WTC11 (cell line): ENCODE measurements at regions not wholly inside any gene's neighbourhood (a gene's known extent, or its start where the extent isn't known, plus 50 kb on each side); places are given as distances from the start of the nearest gene placed in this dataset.

Source experiments
- ATF1 ChIP-seq: sonication (generic); formaldehyde crosslinking; IDR thresholded peaks from 2 replicates; pipeline ENCODE4 v1.8.1; 2023; ENCODE audit warnings: mild to moderate bottlenecking, moderate library complexity, missing genetic modification reagents
- CREM ChIP-seq: sonication (generic); formaldehyde crosslinking; IDR thresholded peaks from 2 replicates; pipeline ENCODE4 v1.8.1; 2022; ENCODE audit warnings: mild to moderate bottlenecking, missing genetic modification reagents, moderate library complexity
- ELF4 ChIP-seq: sonication (generic); formaldehyde crosslinking; IDR thresholded peaks from 2 replicates; pipeline ENCODE4 v1.8.1; 2022; ENCODE audit warnings: low read depth, mild to moderate bottlenecking, moderate library complexity, missing genetic modification reagents
- FOXJ3 ChIP-seq: sonication (generic); formaldehyde crosslinking; IDR thresholded peaks from 2 replicates; pipeline ENCODE4 v1.9.0; 2021; ENCODE audit warnings: missing genetic modification reagents, mild to moderate bottlenecking, borderline replicate concordance
- HMGA2 ChIP-seq: fragments of 250-450 bp; sonication (Bioruptor Pico); IDR thresholded peaks from 2 replicates; pipeline ENCODE4 v1.4.0; 2021; ENCODE audit warnings: mild to moderate bottlenecking, moderate library complexity
- JUN ChIP-seq: sonication (generic); formaldehyde crosslinking; IDR thresholded peaks from 2 replicates; pipeline ENCODE4 v1.8.0; 2023; ENCODE audit warnings: mild to moderate bottlenecking, missing genetic modification reagents
- NFE2L1 ChIP-seq: sonication (generic); formaldehyde crosslinking; IDR thresholded peaks from 2 replicates; pipeline ENCODE4 v1.8.1; 2023; ENCODE audit warnings: missing genetic modification reagents
- NR1H2 ChIP-seq: sonication (generic); formaldehyde crosslinking; IDR thresholded peaks from 2 replicates; pipeline ENCODE4 v1.9.0; 2021; ENCODE audit warnings: mild to moderate bottlenecking, moderate library complexity, missing genetic modification reagents
- ZBTB43 ChIP-seq: sonication (generic); formaldehyde crosslinking; IDR thresholded peaks from 2 replicates; pipeline ENCODE4 v1.8.1; 2023; ENCODE audit warnings: mild to moderate bottlenecking, missing genetic modification reagents
- ZNF232 ChIP-seq: sonication (generic); formaldehyde crosslinking; IDR thresholded peaks from 2 replicates; pipeline ENCODE4 v1.8.0; 2022; ENCODE audit warnings: mild to moderate bottlenecking, missing genetic modification reagents
- ZNF396 ChIP-seq: fragments of 250-450 bp; sonication (Bioruptor Pico); IDR thresholded peaks from 2 replicates; pipeline ENCODE4 v1.8.0; 2021; ENCODE audit warnings: mild to moderate bottlenecking, moderate library complexity, borderline replicate concordance
- ZNF423 ChIP-seq: fragments of 250-450 bp; sonication (Bioruptor Pico); IDR thresholded peaks from 2 replicates; pipeline ENCODE4 v2.1.2; 2022; ENCODE audit warnings: mild to moderate bottlenecking, moderate library complexity
- ZNF532 ChIP-seq: fragments of 250-450 bp; sonication (Bioruptor Pico); IDR thresholded peaks from 2 replicates; pipeline ENCODE4 v1.9.0; 2021; ENCODE audit warnings: mild to moderate bottlenecking, borderline replicate concordance
- TF ChIP-seq, protein P1 (sequence below): sonication (generic); formaldehyde crosslinking; IDR thresholded peaks from 2 replicates; pipeline ENCODE4 v1.8.0; 2022; ENCODE audit warnings: mild to moderate bottlenecking, missing genetic modification reagents
- TF ChIP-seq, protein P2 (sequence below): sonication (generic); formaldehyde crosslinking; IDR thresholded peaks from 2 replicates; pipeline ENCODE4 v1.8.1; 2022; ENCODE audit warnings: low read depth, mild to moderate bottlenecking, moderate library complexity, missing genetic modification reagents, borderline replicate concordance
- TF ChIP-seq, protein P3 (sequence below): sonication (generic); formaldehyde crosslinking; IDR thresholded peaks from 2 replicates; pipeline ENCODE4 v1.8.1; 2022; ENCODE audit warnings: mild to moderate bottlenecking, missing genetic modification reagents, moderate library complexity, borderline replicate concordance
- TF ChIP-seq, protein P4 (sequence below): sonication (generic); formaldehyde crosslinking; IDR thresholded peaks from 2 replicates; pipeline ENCODE4 v1.8.1; 2023; ENCODE audit warnings: mild to moderate bottlenecking, moderate library complexity, missing genetic modification reagents
- TF ChIP-seq, protein P5 (sequence below): sonication (generic); formaldehyde crosslinking; IDR thresholded peaks from 2 replicates; pipeline ENCODE4 v1.8.0; 2022; ENCODE audit warnings: mild to moderate bottlenecking, missing genetic modification reagents
- TF ChIP-seq, protein P6 (sequence below): sonication (generic); formaldehyde crosslinking; IDR thresholded peaks from 2 replicates; pipeline ENCODE4 v1.8.1; 2023; ENCODE audit warnings: mild to moderate bottlenecking, missing genetic modification reagents, borderline replicate concordance
- TF ChIP-seq, protein P7 (sequence below): fragments of 200-600 bp; IDR thresholded peaks from 2 replicates; pipeline ENCODE4 v1.8.0; 2022; ENCODE audit warnings: antibody characterized with exemption

DNA sequence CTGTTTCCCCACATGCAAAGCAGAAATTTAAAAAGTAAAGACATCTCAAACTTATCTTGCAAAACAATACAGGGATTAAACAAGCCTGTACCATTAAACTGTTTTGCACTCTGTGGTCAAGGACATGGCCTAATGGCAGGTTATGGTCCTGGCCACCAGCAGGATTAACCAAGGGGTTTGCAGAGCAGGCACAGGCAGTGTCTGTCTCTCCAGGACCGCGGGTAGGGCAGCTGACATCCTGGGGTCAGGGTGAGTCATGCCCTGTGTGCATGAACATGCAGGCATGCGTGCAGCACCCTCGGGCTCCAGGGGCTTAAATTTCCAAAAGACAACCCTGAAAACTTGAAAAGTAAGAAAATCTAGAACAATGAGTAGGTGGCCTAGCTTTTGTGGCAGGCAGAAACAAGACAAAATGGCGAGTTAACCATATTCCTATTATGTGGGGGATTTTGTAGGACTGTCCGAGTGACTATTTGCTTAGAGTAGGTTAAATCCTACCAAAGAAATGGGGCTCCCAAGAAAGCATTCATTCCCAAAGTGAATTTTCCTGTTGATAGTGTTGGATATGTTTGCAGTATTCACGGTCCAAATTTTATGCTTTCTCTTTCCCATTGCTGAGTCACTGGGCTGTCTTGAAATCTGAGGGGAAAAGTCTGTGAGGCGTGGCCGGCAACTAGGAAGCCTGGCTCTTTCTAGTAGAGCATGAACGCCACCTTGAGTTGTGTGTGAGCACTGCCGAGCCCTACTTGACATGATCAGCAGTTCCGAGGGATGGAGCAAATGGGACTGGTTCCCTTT lies 158.4 kb upstream of the FAM20A start (continued):
- TF ChIP-seq, protein P1, sequence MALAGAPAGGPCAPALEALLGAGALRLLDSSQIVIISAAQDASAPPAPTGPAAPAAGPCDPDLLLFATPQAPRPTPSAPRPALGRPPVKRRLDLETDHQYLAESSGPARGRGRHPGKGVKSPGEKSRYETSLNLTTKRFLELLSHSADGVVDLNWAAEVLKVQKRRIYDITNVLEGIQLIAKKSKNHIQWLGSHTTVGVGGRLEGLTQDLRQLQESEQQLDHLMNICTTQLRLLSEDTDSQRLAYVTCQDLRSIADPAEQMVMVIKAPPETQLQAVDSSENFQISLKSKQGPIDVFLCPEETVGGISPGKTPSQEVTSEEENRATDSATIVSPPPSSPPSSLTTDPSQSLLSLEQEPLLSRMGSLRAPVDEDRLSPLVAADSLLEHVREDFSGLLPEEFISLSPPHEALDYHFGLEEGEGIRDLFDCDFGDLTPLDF (CRISPR knock-in tag), result no peak
- TF ChIP-seq ZNF423 (CRISPR knock-in tag), result peak; percentile 36; the same call in 1 of the 2 replicates
- no peak for TF ChIP-seq NR1H2 (CRISPR knock-in tag)
- TF ChIP-seq JUN (CRISPR knock-in tag), result no peak
- TF ChIP-seq, protein P2, sequence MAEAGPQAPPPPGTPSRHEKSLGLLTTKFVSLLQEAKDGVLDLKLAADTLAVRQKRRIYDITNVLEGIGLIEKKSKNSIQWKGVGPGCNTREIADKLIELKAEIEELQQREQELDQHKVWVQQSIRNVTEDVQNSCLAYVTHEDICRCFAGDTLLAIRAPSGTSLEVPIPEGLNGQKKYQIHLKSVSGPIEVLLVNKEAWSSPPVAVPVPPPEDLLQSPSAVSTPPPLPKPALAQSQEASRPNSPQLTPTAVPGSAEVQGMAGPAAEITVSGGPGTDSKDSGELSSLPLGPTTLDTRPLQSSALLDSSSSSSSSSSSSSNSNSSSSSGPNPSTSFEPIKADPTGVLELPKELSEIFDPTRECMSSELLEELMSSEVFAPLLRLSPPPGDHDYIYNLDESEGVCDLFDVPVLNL (CRISPR knock-in tag), result no peak
- TF ChIP-seq, protein P3, sequence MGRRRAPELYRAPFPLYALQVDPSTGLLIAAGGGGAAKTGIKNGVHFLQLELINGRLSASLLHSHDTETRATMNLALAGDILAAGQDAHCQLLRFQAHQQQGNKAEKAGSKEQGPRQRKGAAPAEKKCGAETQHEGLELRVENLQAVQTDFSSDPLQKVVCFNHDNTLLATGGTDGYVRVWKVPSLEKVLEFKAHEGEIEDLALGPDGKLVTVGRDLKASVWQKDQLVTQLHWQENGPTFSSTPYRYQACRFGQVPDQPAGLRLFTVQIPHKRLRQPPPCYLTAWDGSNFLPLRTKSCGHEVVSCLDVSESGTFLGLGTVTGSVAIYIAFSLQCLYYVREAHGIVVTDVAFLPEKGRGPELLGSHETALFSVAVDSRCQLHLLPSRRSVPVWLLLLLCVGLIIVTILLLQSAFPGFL (CRISPR knock-in tag), result no peak
- TF ChIP-seq, protein P4, sequence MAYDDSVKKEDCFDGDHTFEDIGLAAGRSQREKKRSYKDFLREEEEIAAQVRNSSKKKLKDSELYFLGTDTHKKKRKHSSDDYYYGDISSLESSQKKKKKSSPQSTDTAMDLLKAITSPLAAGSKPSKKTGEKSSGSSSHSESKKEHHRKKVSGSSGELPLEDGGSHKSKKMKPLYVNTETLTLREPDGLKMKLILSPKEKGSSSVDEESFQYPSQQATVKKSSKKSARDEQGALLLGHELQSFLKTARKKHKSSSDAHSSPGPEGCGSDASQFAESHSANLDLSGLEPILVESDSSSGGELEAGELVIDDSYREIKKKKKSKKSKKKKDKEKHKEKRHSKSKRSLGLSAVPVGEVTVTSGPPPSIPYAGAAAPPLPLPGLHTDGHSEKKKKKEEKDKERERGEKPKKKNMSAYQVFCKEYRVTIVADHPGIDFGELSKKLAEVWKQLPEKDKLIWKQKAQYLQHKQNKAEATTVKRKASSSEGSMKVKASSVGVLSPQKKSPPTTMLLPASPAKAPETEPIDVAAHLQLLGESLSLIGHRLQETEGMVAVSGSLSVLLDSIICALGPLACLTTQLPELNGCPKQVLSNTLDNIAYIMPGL (CRISPR knock-in tag), result no peak
- TF ChIP-seq, protein P5, sequence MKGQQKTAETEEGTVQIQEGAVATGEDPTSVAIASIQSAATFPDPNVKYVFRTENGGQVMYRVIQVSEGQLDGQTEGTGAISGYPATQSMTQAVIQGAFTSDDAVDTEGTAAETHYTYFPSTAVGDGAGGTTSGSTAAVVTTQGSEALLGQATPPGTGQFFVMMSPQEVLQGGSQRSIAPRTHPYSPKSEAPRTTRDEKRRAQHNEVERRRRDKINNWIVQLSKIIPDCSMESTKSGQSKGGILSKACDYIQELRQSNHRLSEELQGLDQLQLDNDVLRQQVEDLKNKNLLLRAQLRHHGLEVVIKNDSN (CRISPR knock-in tag), result no peak
- no peak for TF ChIP-seq ZNF532
- TF ChIP-seq ELF4 (CRISPR knock-in tag), result no peak
- TF ChIP-seq NFE2L1 (CRISPR knock-in tag), result peak; percentile 97
- TF ChIP-seq, protein P6, sequence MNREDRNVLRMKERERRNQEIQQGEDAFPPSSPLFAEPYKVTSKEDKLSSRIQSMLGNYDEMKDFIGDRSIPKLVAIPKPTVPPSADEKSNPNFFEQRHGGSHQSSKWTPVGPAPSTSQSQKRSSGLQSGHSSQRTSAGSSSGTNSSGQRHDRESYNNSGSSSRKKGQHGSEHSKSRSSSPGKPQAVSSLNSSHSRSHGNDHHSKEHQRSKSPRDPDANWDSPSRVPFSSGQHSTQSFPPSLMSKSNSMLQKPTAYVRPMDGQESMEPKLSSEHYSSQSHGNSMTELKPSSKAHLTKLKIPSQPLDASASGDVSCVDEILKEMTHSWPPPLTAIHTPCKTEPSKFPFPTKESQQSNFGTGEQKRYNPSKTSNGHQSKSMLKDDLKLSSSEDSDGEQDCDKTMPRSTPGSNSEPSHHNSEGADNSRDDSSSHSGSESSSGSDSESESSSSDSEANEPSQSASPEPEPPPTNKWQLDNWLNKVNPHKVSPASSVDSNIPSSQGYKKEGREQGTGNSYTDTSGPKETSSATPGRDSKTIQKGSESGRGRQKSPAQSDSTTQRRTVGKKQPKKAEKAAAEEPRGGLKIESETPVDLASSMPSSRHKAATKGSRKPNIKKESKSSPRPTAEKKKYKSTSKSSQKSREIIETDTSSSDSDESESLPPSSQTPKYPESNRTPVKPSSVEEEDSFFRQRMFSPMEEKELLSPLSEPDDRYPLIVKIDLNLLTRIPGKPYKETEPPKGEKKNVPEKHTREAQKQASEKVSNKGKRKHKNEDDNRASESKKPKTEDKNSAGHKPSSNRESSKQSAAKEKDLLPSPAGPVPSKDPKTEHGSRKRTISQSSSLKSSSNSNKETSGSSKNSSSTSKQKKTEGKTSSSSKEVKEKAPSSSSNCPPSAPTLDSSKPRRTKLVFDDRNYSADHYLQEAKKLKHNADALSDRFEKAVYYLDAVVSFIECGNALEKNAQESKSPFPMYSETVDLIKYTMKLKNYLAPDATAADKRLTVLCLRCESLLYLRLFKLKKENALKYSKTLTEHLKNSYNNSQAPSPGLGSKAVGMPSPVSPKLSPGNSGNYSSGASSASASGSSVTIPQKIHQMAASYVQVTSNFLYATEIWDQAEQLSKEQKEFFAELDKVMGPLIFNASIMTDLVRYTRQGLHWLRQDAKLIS (CRISPR knock-in tag), result no peak
- TF ChIP-seq HMGA2 (CRISPR knock-in tag), result no peak
- no peak for TF ChIP-seq ZNF232 (CRISPR knock-in tag)
- no peak for TF ChIP-seq ZBTB43 (CRISPR knock-in tag)
- TF ChIP-seq FOXJ3 (CRISPR knock-in tag), result no peak
- no peak for TF ChIP-seq CREM
- TF ChIP-seq ATF1, result no peak
- TF ChIP-seq, protein P7, sequence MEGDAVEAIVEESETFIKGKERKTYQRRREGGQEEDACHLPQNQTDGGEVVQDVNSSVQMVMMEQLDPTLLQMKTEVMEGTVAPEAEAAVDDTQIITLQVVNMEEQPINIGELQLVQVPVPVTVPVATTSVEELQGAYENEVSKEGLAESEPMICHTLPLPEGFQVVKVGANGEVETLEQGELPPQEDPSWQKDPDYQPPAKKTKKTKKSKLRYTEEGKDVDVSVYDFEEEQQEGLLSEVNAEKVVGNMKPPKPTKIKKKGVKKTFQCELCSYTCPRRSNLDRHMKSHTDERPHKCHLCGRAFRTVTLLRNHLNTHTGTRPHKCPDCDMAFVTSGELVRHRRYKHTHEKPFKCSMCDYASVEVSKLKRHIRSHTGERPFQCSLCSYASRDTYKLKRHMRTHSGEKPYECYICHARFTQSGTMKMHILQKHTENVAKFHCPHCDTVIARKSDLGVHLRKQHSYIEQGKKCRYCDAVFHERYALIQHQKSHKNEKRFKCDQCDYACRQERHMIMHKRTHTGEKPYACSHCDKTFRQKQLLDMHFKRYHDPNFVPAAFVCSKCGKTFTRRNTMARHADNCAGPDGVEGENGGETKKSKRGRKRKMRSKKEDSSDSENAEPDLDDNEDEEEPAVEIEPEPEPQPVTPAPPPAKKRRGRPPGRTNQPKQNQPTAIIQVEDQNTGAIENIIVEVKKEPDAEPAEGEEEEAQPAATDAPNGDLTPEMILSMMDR, result peak; percentile 69
- TF ChIP-seq ZNF396 (CRISPR knock-in tag), result no peak
